ENCODE measurements at regions not wholly inside any gene's neighbourhood (a gene's known extent, or its start where the extent isn't known, plus 50 kb on each side); places are given as distances from the start of the nearest gene placed in this dataset.
A peak's percentile ranks its signal among the peaks of the same experiment; 100 is the strongest.

DNA sequence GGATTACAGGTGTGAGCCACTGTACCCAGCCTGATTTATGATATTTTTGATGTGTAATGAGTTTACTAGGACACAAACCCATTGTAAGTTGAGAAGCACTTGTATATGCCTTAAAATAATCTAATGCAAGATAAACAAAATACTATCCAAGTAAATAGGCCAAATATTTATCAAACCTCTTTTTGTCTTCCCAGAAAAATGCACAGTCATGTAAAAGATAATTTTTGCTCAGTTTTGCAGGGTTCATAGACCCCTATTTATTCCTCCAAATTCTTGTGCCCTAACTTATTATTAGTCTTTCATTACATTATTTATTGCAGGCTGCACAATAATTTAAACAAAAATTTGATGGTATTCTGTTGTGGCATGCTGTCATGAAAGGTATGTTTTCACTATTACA lies 1290.7 kb downstream of the STIM2 start:
- intact Hi-C loops (cut with DNase I) = no loop called here
- DNase-seq = no peak

DNA sequence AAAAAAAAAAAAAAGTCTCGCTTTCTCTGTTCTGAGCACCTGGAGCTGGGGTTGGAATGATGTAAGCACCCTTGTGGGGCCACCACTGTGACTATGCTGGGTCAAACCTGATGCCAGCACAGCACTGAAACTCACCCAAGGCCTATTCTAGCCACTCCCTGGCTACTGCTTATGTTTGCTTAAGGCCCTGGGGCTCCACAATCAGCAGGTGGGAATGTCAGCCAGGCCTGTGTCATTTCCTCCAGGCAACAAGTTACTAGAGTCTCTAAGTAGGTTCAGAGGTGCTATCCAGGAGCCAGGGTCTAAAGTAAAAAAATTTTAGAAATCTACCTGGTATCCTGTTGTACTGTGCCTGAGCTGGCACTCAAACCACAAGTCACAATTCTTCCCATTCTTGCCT lies 1306.8 kb downstream of the STIM2 start:
- DNase-seq = no peak
- intact Hi-C loops (cut with DNase I) = no loop called here

DNA sequence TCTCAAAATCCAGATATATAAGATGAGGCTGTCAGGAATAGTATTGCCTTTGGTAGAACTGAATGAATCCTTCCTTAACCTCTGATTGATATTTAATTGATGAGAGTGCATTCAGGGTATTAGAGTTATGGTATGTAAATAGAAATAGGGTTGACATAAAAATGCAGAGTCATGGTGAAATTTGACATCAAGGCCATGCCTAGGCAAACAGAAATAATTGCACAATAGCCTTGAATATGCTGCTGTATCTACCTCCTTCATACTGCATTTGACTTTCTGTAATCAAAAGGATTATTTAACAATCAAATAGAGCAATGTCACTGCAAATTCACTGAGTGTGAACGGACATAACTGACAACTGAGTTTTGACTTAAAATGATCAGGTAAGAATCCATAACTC lies 1316.3 kb downstream of the STIM2 start:
- no peak for DNase-seq
- intact Hi-C loops (cut with DNase I) = no loop called here

DNA sequence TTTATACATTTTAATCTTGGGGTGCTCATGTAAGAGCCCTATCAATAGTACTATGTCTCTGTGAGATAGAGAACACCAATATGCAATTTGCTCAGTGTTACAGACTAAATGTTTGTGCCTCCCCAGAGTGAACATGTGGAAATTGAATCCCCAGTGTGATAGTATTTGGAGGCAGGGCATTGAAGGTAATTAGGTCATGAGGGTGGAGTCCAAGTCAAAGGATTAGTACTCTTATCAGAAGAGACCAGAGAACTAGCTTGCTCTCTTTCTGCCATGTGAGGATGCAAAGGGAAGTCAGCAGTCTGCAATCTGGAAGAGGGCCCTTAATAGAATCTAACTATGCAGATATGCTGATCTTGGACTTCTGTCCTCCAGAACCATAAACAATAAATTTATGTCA lies 1317.0 kb downstream of the STIM2 start:
- no peak for DNase-seq
- intact Hi-C loops (cut with DNase I) = no loop called here

DNA sequence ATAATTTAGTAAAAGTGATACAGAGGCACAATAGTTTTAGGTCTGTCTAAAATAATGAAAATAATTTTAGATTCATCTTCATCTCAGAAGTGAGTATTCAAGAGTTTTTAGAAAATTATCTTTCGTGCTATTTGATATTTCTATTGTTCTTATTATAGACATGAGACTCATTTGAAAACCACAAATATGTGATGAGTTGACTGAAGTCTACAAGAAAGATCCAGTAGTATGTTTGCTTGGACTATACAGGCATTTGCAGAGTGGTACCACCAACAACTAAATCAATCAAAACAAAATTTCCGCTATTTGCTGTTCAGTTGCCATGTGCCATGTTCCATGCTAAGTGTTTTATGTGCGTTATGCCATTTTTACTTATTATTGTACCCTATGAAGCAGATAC lies 1318.5 kb downstream of the STIM2 start:
- no peak for DNase-seq
- intact Hi-C loops (cut with DNase I) = no loop called here

DNA sequence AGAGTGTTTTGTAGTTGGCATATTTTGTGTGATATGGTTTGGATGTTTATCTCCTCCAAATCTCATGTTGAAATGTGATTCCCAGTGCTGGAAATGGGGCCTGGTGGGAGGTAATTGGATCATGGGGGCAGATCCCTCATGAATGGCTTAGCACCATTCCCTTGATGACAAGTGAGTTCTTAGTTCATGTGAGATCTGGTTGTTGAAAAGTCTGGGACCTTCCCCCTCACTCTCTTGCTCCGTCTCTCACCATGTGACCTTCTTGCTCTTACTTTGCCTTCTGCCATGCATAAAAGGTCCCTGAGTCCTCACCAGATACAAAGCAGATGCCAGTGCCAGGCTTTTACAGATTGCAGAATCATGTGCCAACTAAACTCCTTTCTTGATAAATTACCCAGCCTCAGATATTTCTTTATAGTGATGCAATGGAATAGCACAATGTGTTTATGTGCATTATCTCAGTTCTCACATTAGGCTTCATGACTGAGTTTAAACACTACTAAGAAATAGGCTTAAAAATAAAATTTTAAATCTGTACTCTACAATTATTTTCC lies 1348.8 kb downstream of the STIM2 start:
- no peak for DNase-seq
- intact Hi-C loops (cut with DNase I) = no loop called here

DNA sequence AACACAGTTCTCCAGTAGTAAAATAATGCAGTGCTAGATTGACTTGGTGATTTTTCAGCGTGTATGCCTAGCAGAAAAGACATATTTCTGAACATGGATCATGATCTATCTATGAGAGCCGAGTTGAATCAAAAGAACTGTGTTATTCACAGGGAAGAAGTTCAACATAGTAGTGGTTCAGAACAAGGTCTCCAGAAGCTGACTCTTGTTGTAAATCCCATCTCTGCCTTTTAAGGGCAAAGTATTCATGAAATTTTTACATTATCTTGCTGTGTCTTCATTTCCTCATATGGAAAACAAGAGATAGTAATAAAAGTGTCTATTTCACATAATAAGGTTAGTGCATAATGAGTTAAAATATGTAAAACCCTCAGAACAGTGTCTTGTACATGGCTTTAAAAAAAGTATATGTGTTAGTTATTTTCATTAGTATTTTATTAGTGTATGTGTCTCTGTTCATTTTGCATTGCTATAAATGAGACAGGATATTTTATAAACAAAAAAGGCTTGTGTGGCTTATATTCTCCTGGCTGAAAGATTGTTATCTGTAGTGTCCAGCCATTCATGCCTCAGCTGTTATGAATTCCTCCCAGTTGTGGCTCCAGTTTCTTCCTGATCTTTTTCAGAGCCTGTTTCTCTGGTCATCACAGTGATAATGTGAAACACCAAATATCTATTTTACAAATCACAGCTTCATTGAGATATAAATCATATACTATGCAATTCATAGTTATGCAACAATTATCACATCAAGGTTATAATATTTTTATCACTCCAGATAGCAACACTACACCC lies 1351.2 kb downstream of the STIM2 start:
- DNase-seq = no peak
- intact Hi-C loops (cut with DNase I) = no loop called here

DNA sequence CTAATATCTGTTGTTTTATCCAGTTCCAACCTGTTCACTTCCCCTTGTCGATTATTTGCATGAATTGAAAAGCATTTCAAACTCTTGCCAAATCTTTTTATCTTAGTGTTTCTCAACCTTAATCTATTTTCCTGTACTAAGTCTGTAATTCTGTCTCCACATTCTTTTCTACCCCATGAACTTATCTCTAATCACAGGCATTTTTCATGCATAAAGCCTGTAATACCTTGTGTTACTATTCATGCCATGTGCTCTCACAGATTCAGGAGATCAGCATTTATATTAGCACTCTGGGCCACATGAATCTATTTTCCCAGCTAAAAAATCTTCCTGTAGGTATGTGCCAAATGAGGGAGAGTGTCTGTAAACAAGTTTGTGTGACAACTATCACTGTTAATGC lies 1360.9 kb downstream of the STIM2 start:
- DNase-seq = no peak
- intact Hi-C loops (cut with DNase I) = no loop called here

DNA sequence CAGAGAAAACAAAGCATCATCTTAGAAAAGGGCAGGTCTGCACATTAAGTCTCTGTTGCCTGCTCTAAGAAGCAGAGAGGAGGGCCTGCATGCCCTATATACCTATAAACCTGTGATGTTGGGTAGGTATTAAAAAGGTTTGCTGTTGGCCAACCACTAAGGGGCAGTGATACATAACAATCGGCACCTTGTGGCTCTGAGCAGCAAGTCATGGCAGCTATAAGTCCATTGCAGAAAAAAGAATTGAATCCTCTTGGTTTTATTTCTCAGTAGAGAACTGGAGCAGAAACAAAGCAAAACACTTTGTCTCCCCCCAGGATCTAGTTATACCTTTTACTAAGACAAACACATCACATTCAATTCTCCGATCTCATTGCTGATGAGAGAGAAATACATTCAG lies 1364.4 kb downstream of the STIM2 start:
- intact Hi-C loops (cut with DNase I) = no loop called here
- DNase-seq = peak in 29 of 42 donors; percentile 11 to 62 (median 31)

DNA sequence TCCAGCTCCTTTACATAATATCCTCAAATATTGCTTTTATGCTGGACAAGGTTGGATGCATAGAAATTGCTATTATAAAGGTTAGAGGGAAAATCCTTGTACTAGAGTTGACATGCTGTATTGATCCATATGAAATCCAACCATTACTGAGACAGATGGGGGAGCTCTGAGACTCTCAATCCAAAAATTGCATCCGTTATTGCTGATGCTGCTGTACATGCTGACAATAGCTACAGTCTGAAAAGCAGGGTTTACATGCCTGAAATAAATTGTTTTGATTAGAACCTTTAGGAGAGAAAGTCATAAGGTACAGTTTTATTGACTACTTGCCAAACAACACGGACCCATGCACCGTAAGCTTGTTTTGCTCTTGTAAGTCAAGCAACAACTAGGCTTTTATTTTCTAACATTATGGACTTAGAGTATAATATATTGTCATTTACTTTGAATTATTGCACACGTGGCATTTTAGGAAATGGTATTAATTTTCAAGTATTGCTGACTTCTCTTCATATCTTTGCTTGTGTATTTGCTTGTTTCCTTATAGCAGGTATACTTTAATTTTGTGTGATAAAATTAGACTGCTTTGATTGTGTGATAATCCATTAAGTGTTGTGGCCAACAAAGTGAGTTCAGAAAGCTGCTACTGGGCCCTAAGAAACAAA lies 1365.2 kb downstream of the STIM2 start:
- intact Hi-C loops (cut with DNase I) = no loop called here
- peak in 21 of 42 donors; percentile 3 to 68 (median 35) for DNase-seq

DNA sequence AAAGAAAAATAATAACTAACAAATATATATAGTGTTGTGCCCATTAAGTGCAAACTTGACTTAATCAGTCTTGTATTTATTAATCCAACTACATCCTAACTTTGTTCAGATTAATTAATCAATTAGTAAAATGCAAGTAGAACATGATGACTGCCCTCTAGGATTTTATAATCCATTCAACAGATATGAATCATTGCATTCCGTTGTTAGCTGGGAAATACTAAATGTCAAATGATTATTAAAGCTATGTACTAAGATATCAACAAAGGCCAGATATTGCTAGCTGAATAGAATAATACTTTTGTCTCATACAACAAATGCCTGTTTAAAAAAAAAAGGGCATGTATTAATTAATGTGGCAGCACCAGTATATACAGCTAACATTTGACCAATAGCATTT lies 1366.3 kb downstream of the STIM2 start:
- intact Hi-C loops (cut with DNase I) = no loop called here

DNA sequence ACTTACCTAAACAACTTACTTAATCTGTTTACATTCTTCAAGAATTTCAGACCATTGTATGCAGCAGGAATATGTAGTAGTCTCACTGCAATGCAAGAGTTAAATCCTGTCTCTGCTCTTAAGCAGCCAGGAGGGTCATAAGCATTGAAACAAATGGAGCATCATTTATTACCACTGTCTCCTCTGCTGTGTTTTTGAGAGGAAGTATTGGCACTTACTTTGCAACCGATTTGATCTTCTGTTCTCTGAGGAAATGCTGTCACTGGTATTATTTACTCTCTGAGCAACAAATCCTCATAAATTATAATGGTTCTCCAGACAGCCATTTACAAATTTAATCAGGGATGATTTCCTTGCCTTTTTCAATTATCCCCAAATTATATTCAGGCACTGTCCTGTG lies 1367.1 kb downstream of the STIM2 start:
- intact Hi-C loops (cut with DNase I) = no loop called here
- DNase-seq = no peak

More for the DNA sequence above, 1366.3 kb downstream of the STIM2 start:
- no peak for DNase-seq

DNA sequence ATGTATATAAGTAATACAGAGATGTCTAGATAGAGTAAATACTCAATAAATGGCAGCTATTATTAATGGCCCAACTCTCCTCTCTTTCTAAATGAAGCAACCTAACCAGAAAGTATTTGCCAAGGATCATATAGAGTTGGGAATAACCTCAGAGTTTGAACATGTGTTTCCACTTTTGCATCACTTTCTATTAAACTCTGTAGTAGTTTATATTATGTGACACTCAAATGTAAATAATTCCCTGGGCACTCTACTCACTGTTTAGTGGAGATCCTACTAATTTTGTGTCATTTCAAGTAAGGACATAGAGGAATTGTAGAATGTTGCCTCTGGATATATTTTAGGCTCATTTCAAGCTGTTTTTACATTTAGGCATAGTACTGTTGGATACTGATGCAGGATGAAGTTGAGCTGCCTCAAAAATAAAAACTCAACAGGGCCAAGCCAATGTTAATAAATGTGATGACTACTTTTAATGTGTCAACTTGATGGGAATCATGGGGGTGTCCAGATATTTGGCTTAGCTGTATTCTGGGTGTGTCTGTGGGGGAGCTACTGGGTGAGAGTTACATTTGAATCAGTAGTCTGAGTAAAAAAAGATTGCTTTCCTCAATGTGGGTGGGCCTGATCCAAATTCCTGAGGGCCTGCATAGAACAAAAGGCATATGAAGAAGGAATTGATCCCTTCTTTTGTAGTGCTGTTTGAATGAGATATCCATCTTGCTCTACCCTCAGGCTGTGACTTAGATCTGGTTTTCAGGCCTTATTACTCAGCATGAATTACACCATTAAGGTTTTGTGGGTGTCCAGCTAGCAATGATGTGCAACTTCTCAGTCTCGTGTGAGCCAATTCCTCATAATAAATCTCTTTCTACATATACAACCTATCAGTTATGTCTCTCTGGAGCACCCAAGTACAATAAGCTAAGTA lies 1368.2 kb downstream of the STIM2 start:
- no peak for DNase-seq
- intact Hi-C loops (cut with DNase I) = no loop called here

DNA sequence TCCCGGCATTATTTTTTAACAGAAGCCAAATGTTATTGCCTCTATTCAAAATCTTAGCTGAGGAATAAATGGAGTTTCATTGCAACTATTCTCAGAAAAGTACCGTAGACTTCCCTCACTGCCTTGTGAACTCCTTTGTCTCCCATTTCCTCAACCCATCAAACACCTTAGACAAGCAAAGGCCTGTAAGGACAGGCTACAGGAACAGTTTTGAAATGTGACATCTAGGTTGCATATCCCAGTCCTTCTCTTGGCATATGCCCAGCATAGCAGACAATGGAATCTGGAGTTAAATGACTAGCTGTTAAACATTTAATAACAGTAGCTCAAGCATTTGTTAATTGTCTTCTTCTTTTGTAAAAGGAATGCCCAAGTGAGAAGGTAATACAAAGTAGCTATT lies 1371.7 kb downstream of the STIM2 start:
- intact Hi-C loops (cut with DNase I) = no loop called here
- DNase-seq = no peak

DNA sequence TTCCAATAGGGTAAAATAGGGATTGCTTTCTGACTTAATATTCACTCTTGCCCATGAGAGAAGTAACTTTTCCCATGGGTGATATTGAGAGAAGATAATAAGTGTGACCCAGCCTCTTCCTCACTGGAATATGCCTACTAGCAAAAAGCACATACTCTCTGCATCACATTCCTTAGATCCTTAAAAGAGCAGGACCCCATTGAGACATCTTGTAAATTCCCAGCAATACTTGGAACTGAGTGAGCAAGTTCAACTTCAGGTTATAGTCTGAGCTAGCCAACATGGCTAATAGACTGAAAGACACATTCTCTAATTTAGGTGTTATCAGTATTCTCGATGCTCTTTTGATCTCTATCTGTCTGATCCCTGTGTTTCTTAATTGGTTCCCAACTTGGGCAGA lies 1372.3 kb downstream of the STIM2 start:
- intact Hi-C loops (cut with DNase I) = no loop called here

DNA sequence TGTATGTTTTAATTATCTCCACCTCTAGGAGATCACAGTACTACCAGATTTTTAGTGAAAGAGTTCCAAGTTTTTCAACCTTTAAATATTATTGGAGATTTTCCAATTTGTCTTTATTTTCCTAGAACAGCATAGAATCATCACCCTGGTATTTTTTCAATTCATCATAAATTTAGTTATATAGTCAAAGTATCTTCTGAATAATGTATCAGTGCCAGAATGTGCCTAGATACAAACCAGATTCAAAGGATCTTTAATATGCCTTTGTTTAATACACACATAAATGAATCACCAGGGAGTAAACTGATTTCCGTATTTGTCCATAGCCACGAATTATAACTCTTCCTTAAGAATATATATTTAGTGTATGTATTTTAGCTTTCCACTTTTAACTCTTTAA lies 1373.1 kb downstream of the STIM2 start:
- no peak for DNase-seq
- intact Hi-C loops (cut with DNase I) = no loop called here

More for the DNA sequence above, 1372.3 kb downstream of the STIM2 start:
- DNase-seq = no peak

DNA sequence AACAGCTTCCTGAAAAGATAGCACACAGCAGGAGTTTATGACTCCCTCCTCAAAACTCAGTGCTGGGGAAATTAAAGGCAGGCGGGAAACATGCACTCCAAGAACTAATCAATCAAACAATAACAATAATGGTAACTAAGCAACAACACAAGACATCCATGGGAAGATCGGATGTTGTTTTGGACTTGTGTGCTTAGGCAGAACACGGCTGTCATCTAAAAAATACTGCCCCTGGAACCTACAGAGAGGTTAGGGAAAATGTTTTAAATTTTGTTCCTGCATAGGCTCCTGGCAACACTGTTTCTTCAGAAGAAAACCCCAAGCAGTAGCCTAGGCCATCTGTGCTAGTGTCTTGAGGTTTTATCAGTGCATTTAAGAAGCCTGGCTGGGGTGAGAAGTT lies 1378.2 kb downstream of the STIM2 start:
- DNase-seq = no peak
- intact Hi-C loops (cut with DNase I) = no loop called here

DNA sequence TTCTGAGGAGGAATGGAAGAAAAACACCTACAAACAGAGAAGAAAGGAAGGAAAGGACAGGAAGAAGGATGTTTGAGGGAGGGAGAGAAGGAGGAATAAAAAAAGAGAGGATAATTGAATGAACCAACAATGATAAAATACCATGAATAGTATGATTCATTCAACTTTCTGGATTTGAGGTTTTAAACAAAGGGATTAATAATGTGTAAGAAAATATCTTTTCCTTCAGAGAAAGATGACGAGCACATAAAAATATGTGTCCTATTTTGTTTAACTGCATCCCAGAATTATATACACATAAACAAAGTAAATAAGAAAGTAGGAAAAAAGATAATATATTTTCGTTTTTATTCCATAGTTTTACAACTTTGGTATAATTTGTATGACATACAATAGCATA lies 1380.4 kb downstream of the STIM2 start:
- DNase-seq = no peak
- intact Hi-C loops (cut with DNase I) = no loop called here

DNA sequence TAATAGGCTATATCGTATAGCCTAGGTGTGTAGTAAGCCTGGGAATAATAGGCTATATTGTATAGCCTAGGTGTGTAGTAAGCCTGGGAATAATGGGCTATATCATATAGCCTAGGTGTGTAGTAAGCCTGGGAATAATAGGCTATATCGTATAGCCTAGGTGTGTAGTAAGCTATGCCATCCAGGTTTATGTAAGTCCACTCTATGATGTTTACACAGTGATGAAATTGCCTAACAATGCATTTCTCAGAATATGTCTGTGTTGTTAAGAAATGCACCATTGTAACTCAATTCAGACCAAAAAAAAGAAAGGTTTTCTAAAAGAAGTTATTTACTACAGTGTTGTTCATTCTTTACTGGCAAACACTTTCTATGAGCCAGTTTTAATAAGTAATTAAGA lies 1387.2 kb downstream of the STIM2 start:
- no peak for DNase-seq
- intact Hi-C loops (cut with DNase I) = no loop called here

DNA sequence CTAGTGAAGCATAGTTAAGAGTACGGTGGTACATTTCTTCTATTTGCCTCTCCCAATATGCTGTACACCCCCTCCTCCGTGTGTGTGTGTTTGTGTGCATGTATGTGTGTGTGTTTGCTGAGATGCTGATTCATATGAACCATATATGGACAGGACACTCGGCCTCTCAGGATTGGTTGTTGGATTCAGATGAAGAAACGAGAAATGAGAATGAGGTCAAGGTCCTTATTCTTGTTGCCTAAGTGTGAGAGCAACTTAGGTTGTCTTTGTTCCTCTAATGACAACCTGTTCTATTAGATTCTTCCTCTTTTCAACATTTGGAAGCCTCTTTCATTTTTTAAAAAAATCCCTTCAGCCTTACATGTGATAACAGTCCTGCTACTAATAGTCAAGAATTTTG lies 1387.6 kb downstream of the STIM2 start:
- no peak for DNase-seq
- intact Hi-C loops (cut with DNase I) = no loop called here

All from head of caudate nucleus (tissue), 42 donors.